OCI-M2 (cell line): ENCODE measurements at regions not wholly inside any gene's neighbourhood (a gene's known extent, or its start where the extent isn't known, plus 50 kb on each side); places are given as distances from the start of the nearest gene placed in this dataset.
A peak's percentile ranks its signal among the peaks of the same experiment; 100 is the strongest.
"Not testable (repeated sequence)": the region's sequence is repeated elsewhere in the genome, so short reads cannot be mapped to it uniquely, and the experiment has no call there.

Source experiments
- DNase-seq: peaks from one replicate; lab custom pipeline; 2025; ENCODE audit not compliant: unreplicated experiment; lab: John Stamatoyannopoulos, UW

DNA sequence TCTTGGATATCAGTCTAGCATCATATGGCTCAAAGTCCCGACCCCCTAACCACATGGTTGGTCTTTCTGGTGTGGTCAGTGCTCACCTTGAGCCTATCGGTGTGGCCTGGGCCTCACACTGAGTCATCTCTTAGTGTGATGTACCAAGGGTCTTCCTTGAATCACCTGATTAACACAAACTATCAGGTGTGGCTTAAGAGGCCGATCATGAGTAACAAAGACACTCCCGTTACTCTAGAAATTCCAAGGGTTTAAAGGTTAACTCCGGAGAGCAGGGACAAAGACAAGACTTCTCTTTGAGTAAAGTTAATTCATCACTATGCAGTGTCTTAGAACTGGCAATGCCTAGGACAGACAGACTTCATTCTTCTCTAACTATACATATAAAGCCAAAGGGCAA lies 52.3 kb upstream of the ARMC3 start:
- DNase-seq, result no peak

DNA sequence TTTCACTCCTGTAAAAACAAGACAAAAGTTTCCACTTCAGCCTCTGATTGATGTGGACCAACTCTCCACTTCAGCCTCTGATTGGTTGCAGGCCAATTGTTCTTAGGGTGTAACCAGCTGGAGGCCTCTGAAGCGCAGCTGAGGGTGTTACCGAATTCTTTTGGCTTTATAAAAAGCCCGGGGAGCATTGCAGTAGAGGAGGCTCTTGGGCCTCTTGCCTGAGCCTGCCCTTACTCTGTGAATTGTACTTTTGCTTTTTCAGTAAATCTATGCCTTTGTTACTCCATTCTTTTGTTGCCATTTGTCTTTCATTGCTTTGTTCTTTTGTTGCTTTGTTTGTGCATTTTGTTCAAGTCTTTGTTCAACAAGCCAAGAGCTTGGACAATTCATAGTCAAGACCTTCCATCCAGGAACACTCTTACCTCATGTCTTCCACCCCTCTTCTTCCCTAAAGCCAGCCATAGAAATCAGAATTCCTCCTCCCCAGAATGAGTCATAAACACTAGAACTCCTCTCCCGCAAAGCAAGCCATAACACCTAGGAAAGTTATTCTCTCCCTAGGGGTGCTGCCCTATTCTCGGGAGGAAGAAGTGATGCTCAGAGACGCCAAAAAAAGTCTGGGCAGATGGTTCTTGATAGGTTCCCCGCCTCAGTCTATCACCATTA lies 53.5 kb upstream of the ARMC3 start:
- DNase-seq, result no peak

GRCh38 chr10:22856444-22857074 lies 71.3 kb upstream of the ARMC3 start:
- DNase-seq, result no peak

DNA sequence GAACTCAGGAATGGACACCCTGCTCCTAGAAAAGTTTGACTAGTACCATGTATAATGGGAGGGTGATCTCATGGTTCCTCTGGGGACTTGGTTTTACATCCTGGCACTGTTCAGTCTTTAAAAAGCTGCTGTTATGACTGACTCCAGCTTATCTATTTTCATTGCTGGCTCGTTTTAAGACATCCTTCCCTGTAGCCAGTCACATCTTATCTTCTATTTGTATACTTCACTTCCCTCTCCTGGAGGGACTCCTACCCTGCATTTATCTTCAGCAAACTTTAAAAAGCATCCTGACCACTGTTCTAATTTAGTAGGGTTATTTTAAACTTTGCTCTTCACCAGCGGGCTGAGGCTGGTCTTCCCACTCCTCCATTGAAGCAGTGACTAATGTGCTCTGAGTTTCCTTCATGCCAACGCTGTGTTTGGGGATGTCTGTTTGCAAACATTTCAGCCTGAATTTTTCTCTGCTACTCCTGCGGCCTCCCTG lies 72.9 kb upstream of the ARMC3 start:
- peak; percentile 22 for DNase-seq

DNA sequence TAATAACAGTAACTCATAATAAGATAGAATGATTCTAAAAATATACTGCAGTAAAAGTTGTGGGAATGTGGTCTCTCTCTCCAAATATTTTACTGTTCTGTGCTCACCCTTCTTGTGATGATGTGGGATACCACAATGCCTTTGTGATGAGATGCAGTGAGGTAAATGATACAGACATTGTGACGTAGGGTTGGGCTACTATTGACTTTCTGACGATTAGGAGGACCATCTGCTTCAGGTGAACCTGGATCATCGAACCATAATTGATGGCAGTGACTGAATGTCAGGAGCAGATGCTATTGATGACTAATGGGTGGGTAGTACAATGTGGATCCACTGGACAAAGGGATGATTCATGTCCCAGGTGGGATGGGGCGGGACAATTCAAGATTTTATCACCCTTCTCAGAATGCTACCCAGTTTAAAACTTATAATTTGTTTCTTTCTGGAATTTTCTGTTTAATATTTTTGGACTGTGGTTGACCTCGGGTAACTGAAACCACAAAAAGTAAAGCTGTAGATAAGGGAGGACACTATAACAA lies 73.9 kb upstream of the ARMC3 start:
- no peak for DNase-seq

- DNase-seq, result no peak
Observed at GRCh38 chr10:22852712-22853353, 75.0 kb upstream of the ARMC3 start.

DNA sequence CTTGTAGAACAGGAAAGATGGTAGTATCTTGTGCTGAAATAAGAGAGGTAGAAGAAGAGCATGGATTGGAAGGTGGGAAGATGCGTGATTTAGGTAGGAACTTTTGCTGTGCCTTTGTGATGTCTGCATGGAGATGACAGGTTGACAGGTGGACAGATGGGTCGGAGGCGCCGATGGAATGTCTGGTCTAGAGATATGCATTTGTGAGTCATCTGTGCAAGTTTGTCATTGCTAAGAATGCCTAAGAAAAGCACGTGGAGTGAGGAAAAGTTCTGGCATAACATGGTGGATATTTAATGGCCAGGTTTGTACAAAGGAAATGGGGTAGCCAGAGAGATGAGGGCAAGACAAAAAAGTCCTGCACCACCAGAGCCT lies 76.0 kb upstream of the ARMC3 start:
- no peak for DNase-seq

- DNase-seq, result no peak
Observed at GRCh38 chr10:22850541-22850940, 77.3 kb upstream of the ARMC3 start.

GRCh38 chr10:22849077-22849805 lies 78.6 kb upstream of the ARMC3 start:
- no peak for DNase-seq

GRCh38 chr10:22848509-22848908 lies 79.3 kb upstream of the ARMC3 start:
- DNase-seq, result no peak

GRCh38 chr10:22846294-22846693 lies 81.6 kb upstream of the ARMC3 start:
- no peak for DNase-seq

DNA sequence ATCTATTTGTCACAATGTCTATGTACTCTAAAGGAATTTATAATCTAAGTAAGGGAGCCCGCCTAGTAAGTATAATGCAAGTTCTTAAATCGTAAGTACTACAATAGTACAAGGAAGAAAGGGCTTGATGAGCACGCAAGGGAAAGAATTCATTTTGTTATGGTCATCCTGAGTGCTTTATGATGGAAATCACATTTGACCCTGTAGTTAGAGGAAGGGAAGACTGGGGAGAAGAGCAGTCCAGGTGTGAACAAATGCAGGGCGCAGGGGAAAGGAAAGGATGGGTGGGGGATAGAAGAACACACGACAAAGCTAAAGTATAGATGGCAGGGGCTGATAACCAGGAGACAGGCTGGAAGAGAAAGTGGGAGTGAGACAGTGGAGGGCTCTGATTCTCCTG lies 88.2 kb upstream of the ARMC3 start:
- no peak for DNase-seq

- no peak for DNase-seq
Observed at GRCh38 chr10:22837771-22838170, 90.1 kb upstream of the ARMC3 start.

DNA sequence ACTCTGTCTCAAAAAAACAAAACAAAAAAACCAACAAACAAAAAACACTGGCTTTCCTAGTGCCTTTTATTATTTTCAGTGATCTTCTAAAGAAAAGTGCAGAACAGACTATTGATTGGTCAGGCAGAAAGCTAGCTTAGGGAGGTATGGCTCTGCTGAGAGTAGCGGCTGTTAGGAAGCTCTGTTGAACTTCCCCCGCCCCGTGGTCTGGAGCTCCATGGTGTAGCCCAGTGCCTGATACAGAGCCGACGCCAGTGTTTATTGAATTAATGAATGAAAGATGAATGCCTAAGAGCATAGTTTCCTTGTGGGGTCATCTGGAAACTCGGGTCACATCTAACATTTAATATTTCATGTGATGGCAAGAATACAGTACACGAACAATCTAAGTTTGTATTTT lies 90.5 kb upstream of the ARMC3 start:
- DNase-seq, result no peak

DNA sequence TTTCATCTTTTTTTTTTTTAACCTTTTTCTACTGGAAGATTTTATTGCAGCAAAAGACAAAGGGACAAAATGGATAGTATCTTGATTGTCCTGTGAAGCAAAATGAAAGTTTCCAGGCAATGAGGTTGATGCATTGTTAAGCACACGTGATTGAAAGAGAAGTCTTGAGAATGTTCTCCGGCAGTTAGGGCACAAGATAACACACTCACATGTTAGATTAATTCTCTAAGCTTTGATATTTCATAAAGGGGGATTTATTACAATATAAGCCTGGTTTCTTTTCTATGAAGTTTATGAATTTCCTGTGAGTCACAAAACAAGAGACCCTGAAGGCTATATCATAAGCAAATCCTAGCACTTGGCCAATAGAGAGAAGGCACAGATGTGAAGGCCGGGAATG lies 93.4 kb upstream of the ARMC3 start:
- no peak for DNase-seq

DNA sequence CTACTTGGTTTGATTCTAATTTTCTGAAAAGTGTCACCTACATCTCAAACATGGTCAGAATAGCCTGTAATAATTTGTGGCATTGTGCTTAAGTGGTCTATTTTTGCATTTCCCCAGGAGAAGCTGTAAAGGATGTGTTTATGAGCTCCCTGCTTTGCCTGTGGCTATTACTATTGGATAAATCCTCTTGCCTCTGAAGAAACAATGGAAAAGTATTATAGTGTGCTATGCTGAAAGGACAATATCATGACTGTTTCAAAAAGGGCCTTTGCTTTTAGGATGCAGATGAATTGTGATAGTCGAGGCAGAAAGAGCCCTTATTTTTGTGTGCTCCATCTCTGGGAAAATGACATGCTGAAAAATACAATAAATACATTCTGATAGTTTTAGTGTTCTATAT lies 94.1 kb upstream of the ARMC3 start:
- no peak for DNase-seq

- no peak for DNase-seq
Observed at GRCh38 chr10:22833353-22833752, 94.5 kb upstream of the ARMC3 start.

DNA sequence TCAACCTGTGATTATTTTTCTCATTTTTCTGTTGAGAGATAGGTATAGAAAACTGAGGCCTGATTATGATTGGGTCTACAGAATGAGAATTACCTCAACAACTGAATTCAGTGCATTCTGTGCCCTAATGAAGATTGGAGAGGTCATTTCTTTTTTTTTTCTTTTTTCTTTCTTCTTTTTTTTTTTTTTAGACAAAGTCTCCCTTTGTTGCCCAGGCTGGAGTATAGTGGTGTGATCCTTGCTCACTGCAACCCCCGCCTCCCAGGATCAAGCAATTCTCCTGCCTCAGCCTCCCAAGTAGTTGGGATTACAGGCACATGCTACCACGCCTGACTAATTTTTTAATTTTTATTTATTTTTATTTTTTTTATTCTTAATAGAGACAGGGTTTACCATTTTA lies 95.0 kb upstream of the ARMC3 start:
- DNase-seq, result no peak

DNA sequence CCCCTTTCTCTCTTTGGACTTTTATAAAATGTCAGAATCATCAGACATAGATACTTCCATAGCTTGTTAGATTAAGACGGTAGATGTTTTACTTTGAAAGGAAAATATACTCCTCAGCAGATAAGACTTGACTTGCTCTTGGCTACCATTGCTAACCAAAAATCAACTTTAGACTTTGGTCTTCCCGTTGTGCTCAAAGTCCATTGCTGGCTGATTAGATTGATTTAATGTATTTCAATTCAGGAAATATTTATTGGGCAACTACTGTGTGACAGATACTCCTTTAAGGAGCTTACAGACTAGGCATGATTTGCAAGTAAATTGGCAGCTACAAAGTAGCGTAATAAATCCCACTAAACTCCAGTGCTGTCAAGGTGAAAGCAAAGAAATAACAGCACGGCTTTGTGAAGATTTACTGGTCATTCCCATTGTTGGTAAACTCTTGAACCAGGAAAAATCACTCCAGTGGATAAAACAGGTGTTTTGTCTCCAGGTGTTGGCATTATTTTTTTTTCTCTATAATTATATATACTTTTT lies 95.7 kb upstream of the ARMC3 start:
- no peak for DNase-seq

DNA sequence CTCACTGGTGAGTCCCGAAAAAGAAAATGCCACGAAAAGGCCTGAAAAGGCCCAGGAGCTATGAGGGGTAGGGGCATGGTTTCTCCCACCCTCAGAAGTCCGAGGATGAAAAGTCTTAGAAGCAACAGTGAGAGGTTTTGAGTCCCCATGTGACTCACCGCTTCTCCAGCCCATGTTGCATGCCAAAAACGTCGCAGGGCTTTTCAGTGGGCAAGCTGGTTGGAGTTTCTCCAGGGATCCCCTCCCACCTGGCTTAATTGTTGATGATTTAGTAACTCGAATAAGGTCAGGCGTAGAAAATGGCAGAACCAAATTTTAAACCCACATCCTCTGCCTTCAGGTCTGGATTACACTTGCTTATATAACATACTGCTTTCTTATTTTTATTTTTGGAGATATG lies 96.3 kb upstream of the ARMC3 start:
- no peak for DNase-seq

DNA sequence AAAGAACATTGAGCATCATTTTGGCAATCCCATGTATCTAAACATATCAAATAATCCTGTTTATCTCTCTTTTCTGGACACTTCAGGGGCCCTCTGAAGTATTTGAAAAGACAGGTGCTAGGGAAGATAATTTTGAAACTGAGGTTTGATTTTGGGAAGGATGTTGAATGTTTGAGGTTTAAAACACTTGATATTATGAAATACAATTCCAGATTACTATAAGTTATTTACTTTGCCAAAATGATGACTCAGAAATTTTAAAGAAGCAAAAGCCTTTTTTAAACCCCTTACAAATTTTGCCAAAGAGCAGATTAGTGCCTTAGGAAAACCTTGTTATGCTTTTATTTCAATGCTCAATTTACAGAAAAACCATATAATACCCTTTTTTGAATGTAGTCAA lies 99.1 kb upstream of the ARMC3 start:
- DNase-seq, result not testable (repeated sequence)
